ENCODE measurements at regions not wholly inside any gene's neighbourhood (a gene's known extent, or its start where the extent isn't known, plus 50 kb on each side); places are given as distances from the start of the nearest gene placed in this dataset.

GRCh38 chr13:60324131-60324530 is 72.9 kb upstream of the TDRD3 start:
- no peak overlapping the region for H3K27ac ChIP-seq
- DNase-seq (ENCODE audit: low spot score), result no peak
- no peaks in the 10 kb centered on the region for H3K36me3 ChIP-seq
- no peaks in the 10 kb centered on the region for H3K27me3 ChIP-seq (replicated peaks; ENCODE audit: insufficient read depth)
- H3K4me3 ChIP-seq, result no peak overlapping the region
- TF ChIP-seq, protein P1, sequence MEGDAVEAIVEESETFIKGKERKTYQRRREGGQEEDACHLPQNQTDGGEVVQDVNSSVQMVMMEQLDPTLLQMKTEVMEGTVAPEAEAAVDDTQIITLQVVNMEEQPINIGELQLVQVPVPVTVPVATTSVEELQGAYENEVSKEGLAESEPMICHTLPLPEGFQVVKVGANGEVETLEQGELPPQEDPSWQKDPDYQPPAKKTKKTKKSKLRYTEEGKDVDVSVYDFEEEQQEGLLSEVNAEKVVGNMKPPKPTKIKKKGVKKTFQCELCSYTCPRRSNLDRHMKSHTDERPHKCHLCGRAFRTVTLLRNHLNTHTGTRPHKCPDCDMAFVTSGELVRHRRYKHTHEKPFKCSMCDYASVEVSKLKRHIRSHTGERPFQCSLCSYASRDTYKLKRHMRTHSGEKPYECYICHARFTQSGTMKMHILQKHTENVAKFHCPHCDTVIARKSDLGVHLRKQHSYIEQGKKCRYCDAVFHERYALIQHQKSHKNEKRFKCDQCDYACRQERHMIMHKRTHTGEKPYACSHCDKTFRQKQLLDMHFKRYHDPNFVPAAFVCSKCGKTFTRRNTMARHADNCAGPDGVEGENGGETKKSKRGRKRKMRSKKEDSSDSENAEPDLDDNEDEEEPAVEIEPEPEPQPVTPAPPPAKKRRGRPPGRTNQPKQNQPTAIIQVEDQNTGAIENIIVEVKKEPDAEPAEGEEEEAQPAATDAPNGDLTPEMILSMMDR (IDR thresholded peaks at IDR 0.05), result no peak
- TF ChIP-seq POLR2AphosphoS5 (IDR thresholded peaks at IDR 0.05) (no peak), POLR2A (IDR thresholded peaks at IDR 0.05) (no peak)
- no peaks in the 10 kb centered on the region for H3K4me1 ChIP-seq (replicated peaks)
- no peaks in the 10 kb centered on the region for H3K9me3 ChIP-seq
- intact Hi-C loops (cut with DNase I), result no loop called here
- 92% methylated on average over 2 of the region's 2 CpGs for WGBS

DNA sequence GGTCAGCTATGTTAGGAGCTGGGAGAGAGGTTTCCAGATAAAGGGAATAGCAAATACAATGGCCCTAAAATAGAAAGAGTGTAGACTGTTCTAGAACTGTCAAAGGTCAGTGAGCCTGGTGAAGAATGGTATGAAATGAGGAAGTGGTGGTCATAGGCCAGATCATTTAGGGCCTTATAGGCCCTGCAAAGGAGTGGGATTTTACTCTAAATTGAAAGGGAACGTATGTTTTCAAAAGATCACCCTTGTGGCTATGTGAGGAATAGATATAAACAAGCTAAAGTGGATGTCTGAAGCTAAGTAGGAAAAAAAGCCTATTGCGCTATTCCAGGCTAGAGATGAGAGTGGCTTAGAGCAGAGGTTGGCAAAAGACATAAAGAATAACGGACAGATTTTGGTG is 70.7 kb upstream of the TDRD3 start:
- 96% methylated on average over 3 of the region's 3 CpGs for WGBS
- intact Hi-C loops (cut with DNase I), result no loop called here
- TF ChIP-seq POLR2AphosphoS5 (IDR thresholded peaks at IDR 0.05) (no peak), POLR2A (IDR thresholded peaks at IDR 0.05) (no peak)
- TF ChIP-seq, protein P1 (IDR thresholded peaks at IDR 0.05), result no peak
- H3K4me1 ChIP-seq (replicated peaks), result no peaks in the 10 kb centered on the region
- H3K4me3 ChIP-seq, result no peak overlapping the region
- no peak for DNase-seq (ENCODE audit: low spot score)
- no peak overlapping the region for H3K27ac ChIP-seq
- H3K9me3 ChIP-seq, result no peaks in the 10 kb centered on the region
- no peaks in the 10 kb centered on the region for H3K27me3 ChIP-seq (replicated peaks; ENCODE audit: insufficient read depth)
- no peaks in the 10 kb centered on the region for H3K36me3 ChIP-seq

DNA sequence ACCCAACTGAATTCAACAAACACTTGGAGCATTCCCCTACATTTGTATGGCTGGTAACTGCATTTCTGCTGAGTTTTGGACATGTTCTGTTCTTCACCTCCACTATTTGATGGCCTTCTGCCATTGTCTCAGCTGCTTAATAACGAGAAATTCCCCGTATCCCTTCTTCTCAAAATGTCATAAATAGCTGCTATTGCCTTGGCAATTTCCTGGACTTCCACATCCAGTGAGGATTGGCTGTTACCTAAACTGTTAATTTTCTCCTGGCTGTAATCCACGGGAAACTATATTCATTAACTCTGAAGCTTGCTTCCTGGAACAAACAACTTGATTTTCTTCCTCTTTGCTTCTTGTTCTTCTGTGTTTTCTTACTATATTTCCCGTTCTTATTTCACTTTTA is 69.5 kb upstream of the TDRD3 start:
- TF ChIP-seq, protein P1 (IDR thresholded peaks at IDR 0.05), result no peak
- no peak for TF ChIP-seq POLR2A (IDR thresholded peaks at IDR 0.05)
- no peak for TF ChIP-seq POLR2AphosphoS5 (IDR thresholded peaks at IDR 0.05)
- Histone ChIP-seq H3K9me3 (no peaks in the 10 kb centered on the region), H3K36me3 (no peaks in the 10 kb centered on the region), H3K4me1 (replicated peaks) (no peaks in the 10 kb centered on the region), H3K27me3 (replicated peaks; ENCODE audit: insufficient read depth) (no peaks in the 10 kb centered on the region), H3K27ac (no peak overlapping the region), H3K4me3 (no peak overlapping the region)
- WGBS, result 23% methylated on average over 4 of the region's 4 CpGs
- intact Hi-C loops (cut with DNase I), result no loop called here
- no peak for DNase-seq (ENCODE audit: low spot score)

DNA sequence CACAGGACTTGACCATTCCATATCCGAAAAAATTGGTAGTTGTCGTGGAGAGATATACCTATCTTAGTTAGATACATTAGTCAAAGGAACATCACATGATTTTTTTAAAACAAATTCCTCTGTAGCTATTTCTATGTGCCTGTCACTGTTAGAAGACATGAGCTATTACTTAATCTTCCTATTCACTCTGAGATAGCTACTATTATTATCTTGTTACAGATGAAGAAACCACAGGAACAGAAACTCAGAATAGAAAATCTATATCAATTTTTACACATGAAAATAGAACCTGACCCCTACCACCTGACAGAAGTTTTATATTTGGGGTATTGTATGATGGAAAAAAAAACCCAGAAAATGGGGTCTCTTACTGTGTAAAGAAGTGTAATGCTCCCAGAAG is 68.9 kb upstream of the TDRD3 start:
- no peak overlapping the region for H3K27ac ChIP-seq

More for the DNA sequence above, 68.9 kb upstream of the TDRD3 start:
- WGBS, result 79% methylated on average over 2 of the region's 2 CpGs
- Histone ChIP-seq H3K27me3 (replicated peaks; ENCODE audit: insufficient read depth) (no peaks in the 10 kb centered on the region), H3K9me3 (no peaks in the 10 kb centered on the region), H3K4me3 (no peak overlapping the region), H3K36me3 (no peaks in the 10 kb centered on the region), H3K4me1 (replicated peaks) (no peaks in the 10 kb centered on the region)
- intact Hi-C loops (cut with DNase I), result no loop called here
- TF ChIP-seq POLR2AphosphoS5 (IDR thresholded peaks at IDR 0.05) (no peak), POLR2A (IDR thresholded peaks at IDR 0.05) (no peak)
- TF ChIP-seq, protein P1 (IDR thresholded peaks at IDR 0.05), result no peak
- no peak for DNase-seq (ENCODE audit: low spot score)

Data from prostate gland (tissue), 2 donors.